C4-2B (cell line): ENCODE measurements at regions not wholly inside any gene's neighbourhood (a gene's known extent, or its start where the extent isn't known, plus 50 kb on each side); places are given as distances from the start of the nearest gene placed in this dataset.
"Not testable (repeated sequence)": the region's sequence is repeated elsewhere in the genome, so short reads cannot be mapped to it uniquely, and the experiment has no call there.

Source experiments
- H3K27ac ChIP-seq: fragments of 450-650 bp; 2 replicates; pipeline ENCODE4 v1.5.1; 2017
- CTCF ChIP-seq: fragments of 450-650 bp; conservative IDR thresholded peaks from 2 replicates; pipeline ENCODE4 v1.5.1; 2017; ENCODE audit warnings: mild to moderate bottlenecking
- ZFX ChIP-seq: fragments of 450-650 bp; IDR thresholded peaks from 2 replicates; pipeline ENCODE4 v1.6.1; 2017

- H3K27ac ChIP-seq = no peak overlapping the region
- TF ChIP-seq ZFX = no peak
- no peak for TF ChIP-seq CTCF
Observed at GRCh38 chr9:135381762-135382310, 97.7 kb upstream of the PPP1R26 start.

- no peak overlapping the region for H3K27ac ChIP-seq
- TF ChIP-seq CTCF (no peak), ZFX (no peak)
Observed at GRCh38 chr9:135384226-135384625, 95.4 kb upstream of the PPP1R26 start.

- not testable (repeated sequence) for H3K27ac ChIP-seq
Observed at GRCh38 chr9:135384815-135385405, 94.7 kb upstream of the PPP1R26 start.

- H3K27ac ChIP-seq = no peak overlapping the region
- TF ChIP-seq CTCF = no peak
- TF ChIP-seq ZFX = no peak
Observed at GRCh38 chr9:135385793-135386192, 93.8 kb upstream of the PPP1R26 start.

GRCh38 chr9:135387976-135388375, 91.6 kb upstream of the PPP1R26 start:
- TF ChIP-seq CTCF (no peak), ZFX (no peak)
- H3K27ac ChIP-seq = no peak overlapping the region

GRCh38 chr9:135388530-135388929, 91.1 kb upstream of the PPP1R26 start:
- TF ChIP-seq ZFX = no peak
- TF ChIP-seq CTCF = no peak
- H3K27ac ChIP-seq = no peak overlapping the region

GRCh38 chr9:135391759-135392158, 87.8 kb upstream of the PPP1R26 start:
- no peak for TF ChIP-seq CTCF
- no peak for TF ChIP-seq ZFX
- no peak overlapping the region for H3K27ac ChIP-seq

GRCh38 chr9:135392511-135392910, 87.1 kb upstream of the PPP1R26 start:
- TF ChIP-seq CTCF = no peak
- no peak for TF ChIP-seq ZFX
- no peak overlapping the region for H3K27ac ChIP-seq
